Colonic mucosa (tissue), 4 donors: ENCODE measurements at regions not wholly inside any gene's neighbourhood (a gene's known extent, or its start where the extent isn't known, plus 50 kb on each side); places are given as distances from the start of the nearest gene placed in this dataset.

Experiments used
- DNase-seq: peaks from one replicate; pipeline ENCODE4 v3.0.0-alpha.2; 2020
- H3K27ac ChIP-seq: fragments of 200-600 bp; one replicate; pipeline ENCODE4 v1.8.0; 2021
- H3K27me3 ChIP-seq: fragments of 200-600 bp; one replicate; pipeline ENCODE4 v1.8.0; 2021
- H3K36me3 ChIP-seq: fragments of 200-600 bp; one replicate; pipeline ENCODE4 v1.8.0; 2021
- H3K4me1 ChIP-seq: fragments of 200-600 bp; one replicate; pipeline ENCODE4 v1.8.0; 2021; ENCODE audit warnings: mild to moderate bottlenecking
- H3K4me3 ChIP-seq: fragments of 200-600 bp; one replicate; pipeline ENCODE4 v1.8.0; 2021
- H3K9ac ChIP-seq, 2 donors: one replicate each; pipeline ENCODE4 v1.7.0; 2013; ENCODE audit warnings: control low read depth in 2 of 2, low read depth in 2 of 2, low read length in 2 of 2
- H3K9me3 ChIP-seq: fragments of 200-600 bp; one replicate; pipeline ENCODE4 v1.8.0; 2021
- intact Hi-C: fragments of 100-400 bp; cut with DNase I; formaldehyde crosslinking; loops from one replicate; pipeline ENCODE4 v1.14.1; 2022
- TF ChIP-seq, protein P1 (sequence below): fragments of 200-600 bp; IDR thresholded peaks from one replicate; pipeline ENCODE4 v1.8.0; 2022; ENCODE audit warnings: antibody characterized with exemption, mild to moderate bottlenecking
- donor health status: healthy.
- donor health status: DM: no; HTN: no; CAD: no.
- donor health status: DM: no; HTN: no; CAD: no.

- no peaks in the 10 kb centered on the region for H3K36me3 ChIP-seq
- H3K9ac ChIP-seq: no peak overlapping the region
- TF ChIP-seq, protein P1, sequence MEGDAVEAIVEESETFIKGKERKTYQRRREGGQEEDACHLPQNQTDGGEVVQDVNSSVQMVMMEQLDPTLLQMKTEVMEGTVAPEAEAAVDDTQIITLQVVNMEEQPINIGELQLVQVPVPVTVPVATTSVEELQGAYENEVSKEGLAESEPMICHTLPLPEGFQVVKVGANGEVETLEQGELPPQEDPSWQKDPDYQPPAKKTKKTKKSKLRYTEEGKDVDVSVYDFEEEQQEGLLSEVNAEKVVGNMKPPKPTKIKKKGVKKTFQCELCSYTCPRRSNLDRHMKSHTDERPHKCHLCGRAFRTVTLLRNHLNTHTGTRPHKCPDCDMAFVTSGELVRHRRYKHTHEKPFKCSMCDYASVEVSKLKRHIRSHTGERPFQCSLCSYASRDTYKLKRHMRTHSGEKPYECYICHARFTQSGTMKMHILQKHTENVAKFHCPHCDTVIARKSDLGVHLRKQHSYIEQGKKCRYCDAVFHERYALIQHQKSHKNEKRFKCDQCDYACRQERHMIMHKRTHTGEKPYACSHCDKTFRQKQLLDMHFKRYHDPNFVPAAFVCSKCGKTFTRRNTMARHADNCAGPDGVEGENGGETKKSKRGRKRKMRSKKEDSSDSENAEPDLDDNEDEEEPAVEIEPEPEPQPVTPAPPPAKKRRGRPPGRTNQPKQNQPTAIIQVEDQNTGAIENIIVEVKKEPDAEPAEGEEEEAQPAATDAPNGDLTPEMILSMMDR: no peak
- no peak for DNase-seq
- H3K9me3 ChIP-seq: no peaks in the 10 kb centered on the region
- H3K27me3 ChIP-seq: no peaks in the 10 kb centered on the region
- no peaks in the 10 kb centered on the region for H3K4me1 ChIP-seq
- intact Hi-C loops: no loop called here
- no peak overlapping the region for H3K27ac ChIP-seq
- H3K4me3 ChIP-seq: no peak overlapping the region
Measured at GRCh38 chr11:70661761-70662501, 263.6 kb downstream of the CTTN start.

DNA sequence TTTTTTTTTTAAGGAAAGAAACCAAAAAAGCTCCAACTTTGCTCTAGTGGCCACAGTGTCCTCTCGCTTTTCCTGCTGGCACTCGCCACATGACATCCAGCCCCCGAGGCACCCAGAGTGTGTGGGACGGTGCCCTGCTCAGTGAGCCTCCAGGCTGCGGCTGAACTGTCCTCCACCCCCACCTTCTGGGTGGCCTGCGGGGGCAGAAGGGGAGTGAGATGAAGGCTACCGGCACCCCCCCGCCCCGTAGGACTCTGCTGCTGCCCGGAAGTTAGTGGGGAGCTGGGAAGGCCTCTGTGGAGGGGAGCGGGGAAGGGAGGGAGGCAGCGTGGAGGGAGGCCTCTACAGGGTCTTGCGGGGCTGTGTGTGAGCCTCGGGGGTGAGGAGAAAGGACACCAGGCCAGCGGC lies 264.4 kb downstream of the CTTN start:
- no peak overlapping the region for H3K4me3 ChIP-seq
- H3K9ac ChIP-seq: no peak overlapping the region
- no peaks in the 10 kb centered on the region for H3K27me3 ChIP-seq
- intact Hi-C loops: no loop called here
- no peak overlapping the region for H3K27ac ChIP-seq
- H3K4me1 ChIP-seq: no peaks in the 10 kb centered on the region
- H3K36me3 ChIP-seq: no peaks in the 10 kb centered on the region
- no peaks in the 10 kb centered on the region for H3K9me3 ChIP-seq
- no peak for DNase-seq
- TF ChIP-seq, protein P1: no peak

DNA sequence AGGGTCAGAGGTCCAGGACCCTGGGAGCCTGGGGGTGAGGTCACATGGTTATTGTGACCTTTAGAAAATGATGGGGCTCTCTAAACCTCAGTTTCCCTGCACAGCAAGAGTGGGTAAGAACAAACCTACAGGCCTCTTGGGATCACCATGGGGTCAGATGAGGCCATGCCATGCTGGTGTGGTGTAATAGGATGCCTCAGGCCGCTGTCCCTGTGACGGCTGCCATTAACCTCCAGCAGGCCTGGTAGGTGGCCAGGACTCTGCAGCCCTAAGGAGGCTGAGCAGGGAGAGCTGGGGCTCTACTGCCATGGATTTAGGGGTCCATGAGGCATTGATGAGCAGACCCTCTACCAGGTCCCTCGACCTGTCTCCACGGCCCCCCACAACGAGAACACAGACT lies 265.5 kb downstream of the CTTN start:
- no peak overlapping the region for H3K9ac ChIP-seq
- no peaks in the 10 kb centered on the region for H3K27me3 ChIP-seq
- intact Hi-C loops: no loop called here
- H3K9me3 ChIP-seq: no peaks in the 10 kb centered on the region
- TF ChIP-seq, protein P1: no peak
- no peak overlapping the region for H3K27ac ChIP-seq
- H3K36me3 ChIP-seq: no peaks in the 10 kb centered on the region
- H3K4me1 ChIP-seq: no peaks in the 10 kb centered on the region
- no peak for DNase-seq
- H3K4me3 ChIP-seq: no peak overlapping the region

GRCh38 chr11:70666311-70666710 lies 268.0 kb downstream of the CTTN start:
- H3K9ac ChIP-seq: no peak overlapping the region
- TF ChIP-seq, protein P1: no peak
- intact Hi-C loops: no loop called here
- H3K36me3 ChIP-seq: no peaks in the 10 kb centered on the region
- no peaks in the 10 kb centered on the region for H3K27me3 ChIP-seq
- H3K4me3 ChIP-seq: no peak overlapping the region
- no peak overlapping the region for H3K27ac ChIP-seq
- H3K9me3 ChIP-seq: no peaks in the 10 kb centered on the region
- no peaks in the 10 kb centered on the region for H3K4me1 ChIP-seq
- no peak for DNase-seq

DNA sequence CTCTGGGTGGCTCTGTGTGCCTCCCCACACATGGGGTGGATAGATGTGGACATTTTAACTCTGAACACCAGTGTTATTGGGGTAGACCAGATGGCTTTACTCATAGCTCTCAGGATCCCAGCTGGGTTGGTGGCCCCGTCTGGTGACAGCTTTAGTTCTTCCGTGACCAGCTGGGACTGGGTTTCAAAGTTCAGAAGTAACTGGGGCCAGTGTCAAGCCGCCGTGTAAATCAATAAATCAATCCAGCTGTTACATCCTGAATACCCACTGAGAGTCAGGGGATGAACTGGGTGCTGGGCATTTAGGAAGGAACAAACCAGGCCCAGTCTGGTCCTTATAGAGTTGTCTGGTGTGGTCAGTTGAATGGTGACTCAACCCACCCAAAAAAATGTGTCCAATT lies 269.4 kb downstream of the CTTN start:
- Histone ChIP-seq H3K27ac (no peak overlapping the region), H3K27me3 (no peaks in the 10 kb centered on the region), H3K4me3 (no peak overlapping the region), H3K4me1 (no peaks in the 10 kb centered on the region), H3K36me3 (no peaks in the 10 kb centered on the region), H3K9ac (no peak overlapping the region), H3K9me3 (no peaks in the 10 kb centered on the region)
- TF ChIP-seq, protein P1: no peak
- intact Hi-C loops: no loop called here
- DNase-seq: no peak
